ENCODE measurements at regions not wholly inside any gene's neighbourhood (a gene's known extent, or its start where the extent isn't known, plus 50 kb on each side); places are given as distances from the start of the nearest gene placed in this dataset.

DNA sequence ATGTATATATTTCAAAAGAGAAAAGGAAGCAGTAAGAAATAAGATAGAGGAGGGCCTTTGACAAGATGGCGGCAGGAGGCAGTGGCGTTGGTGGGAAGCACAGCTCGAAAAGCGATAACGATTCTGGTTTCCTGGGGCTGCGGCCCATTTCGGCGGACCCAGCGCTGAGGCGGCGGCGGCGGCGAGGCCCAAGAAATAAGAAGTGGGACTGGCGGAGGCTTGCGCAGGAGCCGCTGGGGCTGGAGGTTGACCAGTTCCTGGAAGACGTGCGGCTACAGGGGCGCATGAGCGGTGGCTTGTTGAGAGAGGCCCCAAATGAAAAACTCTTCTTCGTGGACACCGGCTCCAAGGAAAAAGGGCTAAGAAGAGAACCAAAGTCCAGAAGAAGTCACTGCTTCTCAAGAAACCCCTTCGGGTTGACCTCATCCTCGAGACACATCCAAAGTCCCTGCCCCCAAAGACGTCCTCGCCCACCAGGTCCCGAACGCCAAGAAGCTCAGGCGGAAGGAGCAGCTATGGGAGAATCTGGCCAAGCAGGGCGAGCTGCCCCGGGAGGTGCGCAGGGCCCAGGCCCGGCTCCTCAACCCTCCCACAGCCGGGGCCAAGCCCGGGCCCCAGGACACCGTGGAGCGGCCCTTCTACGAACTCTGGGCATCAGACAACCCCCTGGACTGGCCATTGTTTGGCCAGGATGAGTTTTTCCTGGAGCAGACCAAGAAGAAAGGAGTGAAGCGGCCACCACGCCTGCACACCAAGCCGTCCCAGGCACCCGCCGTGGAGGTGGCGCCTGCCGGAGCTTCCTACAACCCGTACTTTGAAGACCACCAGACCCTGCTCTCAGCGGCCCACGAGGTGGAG is 624.3 kb downstream of the MCTP2 start:
- TF ChIP-seq, protein P1, sequence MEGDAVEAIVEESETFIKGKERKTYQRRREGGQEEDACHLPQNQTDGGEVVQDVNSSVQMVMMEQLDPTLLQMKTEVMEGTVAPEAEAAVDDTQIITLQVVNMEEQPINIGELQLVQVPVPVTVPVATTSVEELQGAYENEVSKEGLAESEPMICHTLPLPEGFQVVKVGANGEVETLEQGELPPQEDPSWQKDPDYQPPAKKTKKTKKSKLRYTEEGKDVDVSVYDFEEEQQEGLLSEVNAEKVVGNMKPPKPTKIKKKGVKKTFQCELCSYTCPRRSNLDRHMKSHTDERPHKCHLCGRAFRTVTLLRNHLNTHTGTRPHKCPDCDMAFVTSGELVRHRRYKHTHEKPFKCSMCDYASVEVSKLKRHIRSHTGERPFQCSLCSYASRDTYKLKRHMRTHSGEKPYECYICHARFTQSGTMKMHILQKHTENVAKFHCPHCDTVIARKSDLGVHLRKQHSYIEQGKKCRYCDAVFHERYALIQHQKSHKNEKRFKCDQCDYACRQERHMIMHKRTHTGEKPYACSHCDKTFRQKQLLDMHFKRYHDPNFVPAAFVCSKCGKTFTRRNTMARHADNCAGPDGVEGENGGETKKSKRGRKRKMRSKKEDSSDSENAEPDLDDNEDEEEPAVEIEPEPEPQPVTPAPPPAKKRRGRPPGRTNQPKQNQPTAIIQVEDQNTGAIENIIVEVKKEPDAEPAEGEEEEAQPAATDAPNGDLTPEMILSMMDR (IDR thresholded peaks at IDR 0.05; ENCODE audit: low read depth, low read length, poor library complexity, severe bottlenecking): no peak
- TF ChIP-seq EZH2phosphoT487 (IDR thresholded peaks at IDR 0.05; ENCODE audit: borderline replicate concordance, low read length): no peak

Measured in DOHH2 (cell line).